HG03571 (cell line): ENCODE measurements at regions not wholly inside any gene's neighbourhood (a gene's known extent, or its start where the extent isn't known, plus 50 kb on each side); places are given as distances from the start of the nearest gene placed in this dataset.
"Not testable (repeated sequence)": the region's sequence is repeated elsewhere in the genome, so short reads cannot be mapped to it uniquely, and the experiment has no call there.

ENCODE experiments used
- ATAC-seq: cut with Tn5 transposase; IDR thresholded peaks from one replicate; pipeline ENCODE4 v1.9.1; 2021; ENCODE audit not compliant: unreplicated experiment

- no peak for ATAC-seq
These were observed 222.9 kb upstream of the KCNK2 start for GRCh38 chr1:214859647-214860046.

GRCh38 chr1:214861615-214862014 is 220.9 kb upstream of the KCNK2 start:
- ATAC-seq, result no peak

GRCh38 chr1:214862421-214862820 is 220.1 kb upstream of the KCNK2 start:
- ATAC-seq, result no peak

GRCh38 chr1:214864896-214865688 is 217.4 kb upstream of the KCNK2 start:
- ATAC-seq, result no peak

GRCh38 chr1:214870426-214870825 is 212.1 kb upstream of the KCNK2 start:
- not testable (repeated sequence) for ATAC-seq

GRCh38 chr1:214880956-214881355 is 201.6 kb upstream of the KCNK2 start:
- ATAC-seq, result no peak

- no peak for ATAC-seq
These were observed 199.9 kb upstream of the KCNK2 start for GRCh38 chr1:214882616-214883015.

GRCh38 chr1:214895011-214895600 is 187.4 kb upstream of the KCNK2 start:
- no peak for ATAC-seq

- ATAC-seq, result no peak
These were observed 185.6 kb upstream of the KCNK2 start for GRCh38 chr1:214896921-214897320.

- ATAC-seq, result no peak
These were observed 185.0 kb upstream of the KCNK2 start for GRCh38 chr1:214897581-214897980.

- no peak for ATAC-seq
These were observed 184.4 kb upstream of the KCNK2 start for GRCh38 chr1:214898161-214898560.

- no peak for ATAC-seq
These were observed 183.8 kb upstream of the KCNK2 start for GRCh38 chr1:214898718-214899117.

GRCh38 chr1:214899908-214900460 is 182.6 kb upstream of the KCNK2 start:
- no peak for ATAC-seq

- ATAC-seq, result no peak
These were observed 181.9 kb upstream of the KCNK2 start for GRCh38 chr1:214900590-214900989.

GRCh38 chr1:214901718-214902117 is 180.8 kb upstream of the KCNK2 start:
- ATAC-seq, result no peak

- ATAC-seq, result no peak
These were observed 179.8 kb upstream of the KCNK2 start for GRCh38 chr1:214902636-214903320.

- ATAC-seq, result no peak
These were observed 170.4 kb upstream of the KCNK2 start for GRCh38 chr1:214912127-214912526.

- no peak for ATAC-seq
These were observed 168.6 kb upstream of the KCNK2 start for GRCh38 chr1:214913966-214914365.

GRCh38 chr1:214917081-214917635 is 165.4 kb upstream of the KCNK2 start:
- no peak for ATAC-seq

- ATAC-seq, result no peak
These were observed 163.8 kb upstream of the KCNK2 start for GRCh38 chr1:214918745-214919144.

GRCh38 chr1:214920337-214920736 is 162.2 kb upstream of the KCNK2 start:
- ATAC-seq, result no peak
